ENCODE measurements at regions not wholly inside any gene's neighbourhood (a gene's known extent, or its start where the extent isn't known, plus 50 kb on each side); places are given as distances from the start of the nearest gene placed in this dataset.

- TF ChIP-seq EP300 (IDR thresholded peaks at IDR 0.05) (no peak), CTCF (IDR thresholded peaks at IDR 0.05) (no peak), POLR2AphosphoS5 (IDR thresholded peaks at IDR 0.05) (no peak), POLR2A (IDR thresholded peaks at IDR 0.05) (no peak)
- no peak overlapping the region for H3K4me3 ChIP-seq
- DNase-seq = no peak
- no peaks in the 10 kb centered on the region for H3K9me3 ChIP-seq
- WGBS, 2 donors = 90 to 97% methylated on average over 6 of the region's 6 CpGs
- no peak overlapping the region for H3K27ac ChIP-seq
- no peaks in the 10 kb centered on the region for H3K4me1 ChIP-seq
- no peak for ATAC-seq (ENCODE audit: low FRiP score in 2 of 2)
- H3K36me3 ChIP-seq = no peaks in the 10 kb centered on the region
- no peaks in the 10 kb centered on the region for H3K27me3 ChIP-seq
Measured at GRCh38 chr1:116278541-116278866, 94.5 kb upstream of the ATP1A1 start.

GRCh38 chr1:116279715-116280114 lies 93.3 kb upstream of the ATP1A1 start:
- H3K27me3 ChIP-seq = no peaks in the 10 kb centered on the region
- DNase-seq = no peak
- H3K27ac ChIP-seq = no peak overlapping the region
- H3K9me3 ChIP-seq = no peaks in the 10 kb centered on the region
- no peak for ATAC-seq (ENCODE audit: low FRiP score in 2 of 2)
- H3K4me1 ChIP-seq = no peaks in the 10 kb centered on the region
- H3K36me3 ChIP-seq = no peaks in the 10 kb centered on the region
- H3K4me3 ChIP-seq = no peak overlapping the region
- TF ChIP-seq POLR2A (IDR thresholded peaks at IDR 0.05) = no peak
- TF ChIP-seq POLR2AphosphoS5 (IDR thresholded peaks at IDR 0.05) = no peak
- TF ChIP-seq EP300 (IDR thresholded peaks at IDR 0.05) = no peak
- no peak for TF ChIP-seq CTCF (IDR thresholded peaks at IDR 0.05)
- WGBS, 2 donors = 74 to 76% methylated on average over 3 of the region's 3 CpGs

GRCh38 chr1:116284819-116285390 lies 88.1 kb upstream of the ATP1A1 start:
- 94 to 95% methylated on average over 5 of the region's 5 CpGs for WGBS, 2 donors
- ATAC-seq (ENCODE audit: low FRiP score in 2 of 2) = no peak
- no peaks in the 10 kb centered on the region for H3K27me3 ChIP-seq

GRCh38 chr1:116286541-116286971 lies 86.5 kb upstream of the ATP1A1 start:
- Histone ChIP-seq H3K27ac (no peak overlapping the region), H3K4me3 (no peak overlapping the region), H3K27me3 (no peaks in the 10 kb centered on the region), H3K4me1 (peaks cover 0 to 11% (median 4%) of the 10 kb centered on the region in 4 donors), H3K36me3 (no peaks in the 10 kb centered on the region), H3K9me3 (no peaks in the 10 kb centered on the region)
- no peak for ATAC-seq (ENCODE audit: low FRiP score in 2 of 2)
- no peak for DNase-seq
- TF ChIP-seq POLR2A (IDR thresholded peaks at IDR 0.05) (no peak), EP300 (IDR thresholded peaks at IDR 0.05) (no peak), POLR2AphosphoS5 (IDR thresholded peaks at IDR 0.05) (no peak), CTCF (IDR thresholded peaks at IDR 0.05) (no peak)
- WGBS, 2 donors = 70 to 80% methylated on average over 1 of the region's 1 CpG

More at GRCh38 chr1:116284819-116285390, 88.1 kb upstream of the ATP1A1 start:
- H3K27ac ChIP-seq = no peak overlapping the region
- no peak overlapping the region for H3K4me3 ChIP-seq
- peaks cover 0 to 11% (median 4%) of the 10 kb centered on the region in 4 donors for H3K4me1 ChIP-seq
- no peak for DNase-seq
- no peaks in the 10 kb centered on the region for H3K9me3 ChIP-seq
- no peaks in the 10 kb centered on the region for H3K36me3 ChIP-seq
- TF ChIP-seq CTCF (IDR thresholded peaks at IDR 0.05) = no peak
- no peak for TF ChIP-seq POLR2A (IDR thresholded peaks at IDR 0.05)
- TF ChIP-seq EP300 (IDR thresholded peaks at IDR 0.05) = no peak
- TF ChIP-seq POLR2AphosphoS5 (IDR thresholded peaks at IDR 0.05) = no peak
